ENCODE measurements at regions not wholly inside any gene's neighbourhood (a gene's known extent, or its start where the extent isn't known, plus 50 kb on each side); places are given as distances from the start of the nearest gene placed in this dataset.

GRCh38 chr6:40961831-40962230 is 77.2 kb downstream of the UNC5CL start:
- TF ChIP-seq RBM25 (IDR thresholded peaks at IDR 0.05; ENCODE audit: low read depth, low read length, severe bottlenecking) (peak; percentile 46), ZNF184 (CRISPR knock-in tag; IDR thresholded peaks at IDR 0.05) (no peak), CHD7 (IDR thresholded peaks at IDR 0.05; ENCODE audit: low read depth, low read length) (no peak)
- Histone ChIP-seq H3K4me3 (no peak overlapping the region), H4K20me1 (replicated peaks; ENCODE audit: control insufficient read depth, insufficient read depth, low read length) (peaks cover 3% of the 10 kb centered on the region; the same call in 1 of the 2 replicates), H3K4me2 (ENCODE audit: insufficient read depth, low read length) (no peak overlapping the region), H3K36me3 (ENCODE audit: control insufficient read depth, insufficient read depth, low read length) (no peaks in the 10 kb centered on the region), H3K9me3 (replicated peaks; ENCODE audit: control insufficient read depth, insufficient read depth, low read depth, low read length) (no peaks in the 10 kb centered on the region), H3K9ac (ENCODE audit: insufficient read depth in 1 of 2, low read depth in 2 of 2, low read length in 2 of 2) (no peak overlapping the region), H3K9me1 (ENCODE audit: control insufficient read depth, insufficient read depth, low read length) (no peaks in the 10 kb centered on the region), H3K79me2 (ENCODE audit: control insufficient read depth, insufficient read depth, low read length) (no peaks in the 10 kb centered on the region), H3K4me1 (replicated peaks in 1 of 2; ENCODE audit: control insufficient read depth in 2 of 2, insufficient read depth in 2 of 2, low read length in 2 of 2) (no peaks in the 10 kb centered on the region), H3K27ac (ENCODE audit: extremely low read depth, low read depth, low read length) (no peak overlapping the region), H2AFZ (ENCODE audit: low read depth, low read length) (no peak overlapping the region), H3K27me3 (ENCODE audit: control insufficient read depth in 2 of 2, insufficient read depth in 2 of 2, low read length in 2 of 2) (peaks cover 15 to 28% of the 10 kb centered on the region in 2 experiments)
- WGBS (ENCODE audit: insufficient coverage, low coverage, missing lambda C conversion rate): 2% methylated on average over 4 of the region's 4 CpGs
- intact Hi-C loops (cut with micrococcal nuclease): no loop called here
- no TSS peak for BruUV-seq (replicated peaks)
- in situ Hi-C loops (cut with MboI): no loop called here
- DNase-seq (ENCODE audit: extremely low read depth in 1 of 4, low spot score in 3 of 4) (no peak), FAIRE-seq (no peak), ATAC-seq (no peak)
- ChIA-PET CTCF (ENCODE audit: low intra/inter-chr PET ratio) (no interaction called here), POLR2A (no interaction called here)
